ENCODE measurements at regions not wholly inside any gene's neighbourhood (a gene's known extent, or its start where the extent isn't known, plus 50 kb on each side); places are given as distances from the start of the nearest gene placed in this dataset.
A peak's percentile ranks its signal among the peaks of the same experiment; 100 is the strongest.

DNA sequence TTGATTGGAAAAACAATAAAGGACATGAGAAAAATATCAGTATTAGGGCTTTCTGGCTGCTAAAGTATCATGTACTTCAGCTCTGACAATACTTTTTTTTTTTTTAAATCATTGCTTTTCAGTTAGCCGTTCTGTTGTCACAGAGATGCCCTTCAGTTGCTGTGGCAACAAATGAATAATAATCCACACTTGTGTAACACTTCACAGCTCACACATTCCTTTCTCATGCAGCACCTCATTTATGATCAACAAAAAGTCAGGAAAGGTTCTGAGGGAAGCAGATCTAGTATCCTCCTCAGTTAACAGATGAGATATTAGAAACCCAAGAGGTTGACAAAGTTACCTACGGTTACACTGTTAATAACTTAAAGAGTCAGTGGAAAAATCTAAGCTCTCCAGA lies 444.2 kb upstream of the SLIT2 start:
- Histone ChIP-seq H3K4me3 (ENCODE audit: low read depth, low read length) (no peak overlapping the region), H3K36me3 (ENCODE audit: control insufficient read depth, insufficient read depth, low read length) (no peaks in the 10 kb centered on the region), H3K27me3 (ENCODE audit: control insufficient read depth, insufficient read depth, low read length) (no peaks in the 10 kb centered on the region)
- TF ChIP-seq, protein P1, sequence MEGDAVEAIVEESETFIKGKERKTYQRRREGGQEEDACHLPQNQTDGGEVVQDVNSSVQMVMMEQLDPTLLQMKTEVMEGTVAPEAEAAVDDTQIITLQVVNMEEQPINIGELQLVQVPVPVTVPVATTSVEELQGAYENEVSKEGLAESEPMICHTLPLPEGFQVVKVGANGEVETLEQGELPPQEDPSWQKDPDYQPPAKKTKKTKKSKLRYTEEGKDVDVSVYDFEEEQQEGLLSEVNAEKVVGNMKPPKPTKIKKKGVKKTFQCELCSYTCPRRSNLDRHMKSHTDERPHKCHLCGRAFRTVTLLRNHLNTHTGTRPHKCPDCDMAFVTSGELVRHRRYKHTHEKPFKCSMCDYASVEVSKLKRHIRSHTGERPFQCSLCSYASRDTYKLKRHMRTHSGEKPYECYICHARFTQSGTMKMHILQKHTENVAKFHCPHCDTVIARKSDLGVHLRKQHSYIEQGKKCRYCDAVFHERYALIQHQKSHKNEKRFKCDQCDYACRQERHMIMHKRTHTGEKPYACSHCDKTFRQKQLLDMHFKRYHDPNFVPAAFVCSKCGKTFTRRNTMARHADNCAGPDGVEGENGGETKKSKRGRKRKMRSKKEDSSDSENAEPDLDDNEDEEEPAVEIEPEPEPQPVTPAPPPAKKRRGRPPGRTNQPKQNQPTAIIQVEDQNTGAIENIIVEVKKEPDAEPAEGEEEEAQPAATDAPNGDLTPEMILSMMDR (IDR thresholded peaks at IDR 0.05; ENCODE audit: insufficient read depth, low read length, poor library complexity, severe bottlenecking) = no peak
- DNase-seq (ENCODE audit: low read depth) = peak; percentile 91

GRCh38 chr4:19806865-19807264 lies 444.8 kb upstream of the SLIT2 start:
- Histone ChIP-seq H3K36me3 (ENCODE audit: control insufficient read depth, insufficient read depth, low read length) (no peaks in the 10 kb centered on the region), H3K4me3 (ENCODE audit: low read depth, low read length) (no peak overlapping the region), H3K27me3 (ENCODE audit: control insufficient read depth, insufficient read depth, low read length) (no peaks in the 10 kb centered on the region)
- TF ChIP-seq, protein P1 (IDR thresholded peaks at IDR 0.05; ENCODE audit: insufficient read depth, low read length, poor library complexity, severe bottlenecking) = no peak
- no peak for DNase-seq (ENCODE audit: low read depth)

- Histone ChIP-seq H3K4me3 (ENCODE audit: low read depth, low read length) (no peak overlapping the region), H3K27me3 (ENCODE audit: control insufficient read depth, insufficient read depth, low read length) (no peaks in the 10 kb centered on the region), H3K36me3 (ENCODE audit: control insufficient read depth, insufficient read depth, low read length) (no peaks in the 10 kb centered on the region)
- no peak for DNase-seq (ENCODE audit: low read depth)
- TF ChIP-seq, protein P1 (IDR thresholded peaks at IDR 0.05; ENCODE audit: insufficient read depth, low read length, poor library complexity, severe bottlenecking) = no peak
These were observed 448.3 kb upstream of the SLIT2 start for GRCh38 chr4:19803406-19803805.

- Histone ChIP-seq H3K4me3 (ENCODE audit: low read depth, low read length) (no peak overlapping the region), H3K27me3 (ENCODE audit: control insufficient read depth, insufficient read depth, low read length) (no peaks in the 10 kb centered on the region), H3K36me3 (ENCODE audit: control insufficient read depth, insufficient read depth, low read length) (no peaks in the 10 kb centered on the region)
- no peak for DNase-seq (ENCODE audit: low read depth)
- TF ChIP-seq, protein P1 (IDR thresholded peaks at IDR 0.05; ENCODE audit: insufficient read depth, low read length, poor library complexity, severe bottlenecking) = no peak
These were observed 457.9 kb upstream of the SLIT2 start for GRCh38 chr4:19793831-19794230.

DNA sequence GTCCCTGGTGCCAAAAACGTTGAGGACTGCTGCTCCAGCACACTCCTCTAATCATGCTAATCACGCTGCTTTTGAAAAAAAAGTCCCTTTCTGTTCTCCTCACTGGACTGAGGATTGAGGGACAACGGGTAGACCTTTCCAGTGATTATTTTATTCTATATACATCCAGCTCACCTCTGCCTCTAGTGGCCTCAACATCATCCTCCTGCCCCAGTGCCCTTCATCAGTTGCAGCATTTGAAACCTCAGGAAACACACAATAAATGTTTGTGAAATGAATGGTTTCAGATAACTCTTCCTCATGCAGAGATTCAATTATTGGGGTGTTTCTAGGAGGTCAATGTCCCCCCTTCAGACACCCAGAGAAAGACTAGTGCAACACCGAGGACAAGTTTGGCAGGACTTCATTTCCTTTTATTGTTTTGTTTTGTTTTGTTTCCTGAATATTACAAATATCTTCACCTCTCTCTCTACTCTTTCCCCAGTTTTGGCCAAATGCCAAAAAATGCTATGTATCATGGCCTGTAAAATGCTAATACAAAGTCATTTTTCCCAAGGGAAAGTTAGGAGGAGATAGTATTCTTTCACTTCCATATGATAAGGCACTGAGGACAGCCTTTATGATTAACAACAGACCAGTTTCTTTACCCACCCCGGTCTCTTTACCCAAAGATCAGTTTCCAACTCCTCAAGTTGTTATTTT lies 460.1 kb upstream of the SLIT2 start:
- Histone ChIP-seq H3K4me3 (ENCODE audit: low read depth, low read length) (no peak overlapping the region), H3K27me3 (ENCODE audit: control insufficient read depth, insufficient read depth, low read length) (no peaks in the 10 kb centered on the region), H3K36me3 (ENCODE audit: control insufficient read depth, insufficient read depth, low read length) (no peaks in the 10 kb centered on the region)
- DNase-seq (ENCODE audit: low read depth) = no peak
- TF ChIP-seq, protein P1 (IDR thresholded peaks at IDR 0.05; ENCODE audit: insufficient read depth, low read length, poor library complexity, severe bottlenecking) = no peak

- Histone ChIP-seq H3K27me3 (ENCODE audit: control insufficient read depth, insufficient read depth, low read length) (no peaks in the 10 kb centered on the region), H3K36me3 (ENCODE audit: control insufficient read depth, insufficient read depth, low read length) (no peaks in the 10 kb centered on the region), H3K4me3 (ENCODE audit: low read depth, low read length) (no peak overlapping the region)
- no peak for DNase-seq (ENCODE audit: low read depth)
- TF ChIP-seq, protein P1 (IDR thresholded peaks at IDR 0.05; ENCODE audit: insufficient read depth, low read length, poor library complexity, severe bottlenecking) = no peak
These were observed 465.1 kb upstream of the SLIT2 start for GRCh38 chr4:19786616-19787015.
